SJSA1 (cell line): ENCODE measurements at regions not wholly inside any gene's neighbourhood (a gene's known extent, or its start where the extent isn't known, plus 50 kb on each side); places are given as distances from the start of the nearest gene placed in this dataset.

Source experiments
- DNase-seq, 2 experiments: peaks; one replicate each; pipeline ENCODE4 v3.0.0-alpha.2; 2015 to 2020; ENCODE audit warnings: low spot score in 2 of 2, low read depth in 1 of 2
- H3K27ac ChIP-seq: fragments of 250-450 bp; sonication (Bioruptor Pico); 2 replicates; pipeline ENCODE4 v1.5.1; 2020; ENCODE audit warnings: mild to moderate bottlenecking, moderate library complexity
- H3K27me3 ChIP-seq: fragments of 250-450 bp; sonication (Bioruptor Pico); replicated peaks from 2 replicates; pipeline ENCODE4 v1.5.1; 2020; ENCODE audit warnings: mild to moderate bottlenecking, moderate library complexity
- H3K36me3 ChIP-seq: fragments of 250-450 bp; sonication (Bioruptor Pico); 2 replicates; pipeline ENCODE4 v1.5.1; 2020; ENCODE audit warnings: mild to moderate bottlenecking
- H3K4me1 ChIP-seq: fragments of 250-450 bp; sonication (Bioruptor Pico); replicated peaks from 2 replicates; pipeline ENCODE4 v1.6.1; 2021; ENCODE audit warnings: mild to moderate bottlenecking
- H3K4me3 ChIP-seq: fragments of 250-450 bp; sonication (Bioruptor Pico); 2 replicates; pipeline ENCODE4 v1.5.1; 2020; ENCODE audit warnings: mild to moderate bottlenecking
- H3K9me3 ChIP-seq: fragments of 250-450 bp; sonication (Bioruptor Pico); replicated peaks from 2 replicates; pipeline ENCODE4 v1.5.1; 2020; ENCODE audit warnings: mild to moderate bottlenecking

- H3K4me1 ChIP-seq: no peaks in the 10 kb centered on the region
- H3K4me3 ChIP-seq: no peak overlapping the region
- no peaks in the 10 kb centered on the region for H3K9me3 ChIP-seq
- H3K27me3 ChIP-seq: no peaks in the 10 kb centered on the region
- no peak overlapping the region for H3K27ac ChIP-seq
- no peak for DNase-seq
- no peaks in the 10 kb centered on the region for H3K36me3 ChIP-seq
Observed at GRCh38 chr2:15769235-15769634, 171.1 kb upstream of the MYCN start.

GRCh38 chr2:15769676-15770547 lies 170.4 kb upstream of the MYCN start:
- no peaks in the 10 kb centered on the region for H3K4me1 ChIP-seq
- H3K27ac ChIP-seq: no peak overlapping the region
- H3K4me3 ChIP-seq: no peak overlapping the region
- no peaks in the 10 kb centered on the region for H3K36me3 ChIP-seq
- H3K27me3 ChIP-seq: no peaks in the 10 kb centered on the region
- H3K9me3 ChIP-seq: no peaks in the 10 kb centered on the region
- DNase-seq: no peak

- H3K27ac ChIP-seq: no peak overlapping the region
- no peaks in the 10 kb centered on the region for H3K9me3 ChIP-seq
- DNase-seq: no peak
- no peaks in the 10 kb centered on the region for H3K36me3 ChIP-seq
- no peaks in the 10 kb centered on the region for H3K27me3 ChIP-seq
- no peak overlapping the region for H3K4me3 ChIP-seq
- no peaks in the 10 kb centered on the region for H3K4me1 ChIP-seq
Observed at GRCh38 chr2:15770606-15771005, 169.7 kb upstream of the MYCN start.

- Histone ChIP-seq H3K4me3 (no peak overlapping the region), H3K4me1 (no peaks in the 10 kb centered on the region), H3K9me3 (no peaks in the 10 kb centered on the region), H3K36me3 (no peaks in the 10 kb centered on the region), H3K27me3 (no peaks in the 10 kb centered on the region), H3K27ac (no peak overlapping the region)
- DNase-seq: no peak
Observed at GRCh38 chr2:15771124-15771523, 169.2 kb upstream of the MYCN start.

- no peak overlapping the region for H3K4me3 ChIP-seq
- no peaks in the 10 kb centered on the region for H3K9me3 ChIP-seq
- no peaks in the 10 kb centered on the region for H3K4me1 ChIP-seq
- H3K36me3 ChIP-seq: no peaks in the 10 kb centered on the region
- no peaks in the 10 kb centered on the region for H3K27me3 ChIP-seq
- no peak for DNase-seq
- no peak overlapping the region for H3K27ac ChIP-seq
Observed at GRCh38 chr2:15772086-15772595, 168.2 kb upstream of the MYCN start.

GRCh38 chr2:15772681-15773080 lies 167.7 kb upstream of the MYCN start:
- no peak for DNase-seq
- no peak overlapping the region for H3K27ac ChIP-seq
- no peaks in the 10 kb centered on the region for H3K4me1 ChIP-seq
- no peaks in the 10 kb centered on the region for H3K36me3 ChIP-seq
- H3K27me3 ChIP-seq: no peaks in the 10 kb centered on the region
- no peaks in the 10 kb centered on the region for H3K9me3 ChIP-seq
- no peak overlapping the region for H3K4me3 ChIP-seq

GRCh38 chr2:15773204-15773603 lies 167.1 kb upstream of the MYCN start:
- no peaks in the 10 kb centered on the region for H3K27me3 ChIP-seq
- no peak overlapping the region for H3K27ac ChIP-seq
- H3K4me1 ChIP-seq: no peaks in the 10 kb centered on the region
- DNase-seq: no peak
- no peaks in the 10 kb centered on the region for H3K9me3 ChIP-seq
- H3K36me3 ChIP-seq: no peaks in the 10 kb centered on the region
- H3K4me3 ChIP-seq: no peak overlapping the region

GRCh38 chr2:15773846-15774245 lies 166.5 kb upstream of the MYCN start:
- Histone ChIP-seq H3K9me3 (no peaks in the 10 kb centered on the region), H3K4me1 (no peaks in the 10 kb centered on the region), H3K27me3 (no peaks in the 10 kb centered on the region), H3K36me3 (no peaks in the 10 kb centered on the region), H3K4me3 (no peak overlapping the region), H3K27ac (no peak overlapping the region)
- DNase-seq: no peak

GRCh38 chr2:15775753-15776628 lies 164.4 kb upstream of the MYCN start:
- no peak for DNase-seq
- H3K9me3 ChIP-seq: no peaks in the 10 kb centered on the region
- H3K27ac ChIP-seq: no peak overlapping the region
- H3K36me3 ChIP-seq: no peaks in the 10 kb centered on the region
- no peaks in the 10 kb centered on the region for H3K27me3 ChIP-seq
- H3K4me3 ChIP-seq: no peak overlapping the region
- no peaks in the 10 kb centered on the region for H3K4me1 ChIP-seq

GRCh38 chr2:15776629-15776919 lies 163.8 kb upstream of the MYCN start:
- Histone ChIP-seq H3K4me3 (no peak overlapping the region), H3K27ac (no peak overlapping the region), H3K9me3 (no peaks in the 10 kb centered on the region), H3K4me1 (no peaks in the 10 kb centered on the region), H3K36me3 (no peaks in the 10 kb centered on the region), H3K27me3 (no peaks in the 10 kb centered on the region)
- no peak for DNase-seq

GRCh38 chr2:15776992-15777702 lies 163.2 kb upstream of the MYCN start:
- no peak overlapping the region for H3K27ac ChIP-seq

GRCh38 chr2:15777795-15778371 lies 162.5 kb upstream of the MYCN start:
- H3K27ac ChIP-seq: no peak overlapping the region
- H3K27me3 ChIP-seq: no peaks in the 10 kb centered on the region
- no peak for DNase-seq
- no peaks in the 10 kb centered on the region for H3K36me3 ChIP-seq
- no peak overlapping the region for H3K4me3 ChIP-seq
- H3K9me3 ChIP-seq: no peaks in the 10 kb centered on the region
- H3K4me1 ChIP-seq: peaks cover 10% of the 10 kb centered on the region; the same call in 1 of the 2 replicates

More at GRCh38 chr2:15776992-15777702, 163.2 kb upstream of the MYCN start:
- peaks cover 3% of the 10 kb centered on the region; the same call in 1 of the 2 replicates for H3K4me1 ChIP-seq
- no peaks in the 10 kb centered on the region for H3K27me3 ChIP-seq
- H3K36me3 ChIP-seq: no peaks in the 10 kb centered on the region
- DNase-seq: no peak
- no peak overlapping the region for H3K4me3 ChIP-seq
- H3K9me3 ChIP-seq: no peaks in the 10 kb centered on the region

- Histone ChIP-seq H3K4me1 (peaks cover 10% of the 10 kb centered on the region; the same call in 1 of the 2 replicates), H3K27me3 (no peaks in the 10 kb centered on the region), H3K36me3 (no peaks in the 10 kb centered on the region), H3K27ac (no peak overlapping the region), H3K9me3 (no peaks in the 10 kb centered on the region), H3K4me3 (no peak overlapping the region)
- DNase-seq: no peak
Observed at GRCh38 chr2:15778529-15779219, 161.7 kb upstream of the MYCN start.
